ENCODE measurements at regions not wholly inside any gene's neighbourhood (a gene's known extent, or its start where the extent isn't known, plus 50 kb on each side); places are given as distances from the start of the nearest gene placed in this dataset.
"Not testable (repeated sequence)": the region's sequence is repeated elsewhere in the genome, so short reads cannot be mapped to it uniquely, and the experiment has no call there.

DNA sequence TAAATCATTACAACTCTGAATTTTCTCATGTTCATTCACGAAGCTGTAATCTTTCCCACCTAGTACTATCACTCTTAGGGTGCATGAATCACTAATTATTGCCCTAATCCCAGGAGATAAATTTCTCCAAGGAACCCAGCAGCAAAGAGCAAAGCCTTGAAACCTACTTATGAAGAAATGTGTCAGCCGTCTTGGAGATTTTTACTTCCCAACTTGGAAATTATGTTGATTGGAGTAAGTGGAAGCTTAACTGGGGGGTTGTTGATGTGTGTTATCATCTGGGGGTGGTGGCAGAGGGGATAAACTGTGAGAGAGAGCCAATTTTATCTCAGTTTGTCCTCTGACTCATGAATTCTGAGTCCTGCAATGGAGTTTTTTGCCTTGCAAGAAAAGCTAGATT is 440.5 kb upstream of the WWC1 start:
- in situ Hi-C loops (cut with MboI; ENCODE audit: low sequenced_read_pairs): no loop called here

DNA sequence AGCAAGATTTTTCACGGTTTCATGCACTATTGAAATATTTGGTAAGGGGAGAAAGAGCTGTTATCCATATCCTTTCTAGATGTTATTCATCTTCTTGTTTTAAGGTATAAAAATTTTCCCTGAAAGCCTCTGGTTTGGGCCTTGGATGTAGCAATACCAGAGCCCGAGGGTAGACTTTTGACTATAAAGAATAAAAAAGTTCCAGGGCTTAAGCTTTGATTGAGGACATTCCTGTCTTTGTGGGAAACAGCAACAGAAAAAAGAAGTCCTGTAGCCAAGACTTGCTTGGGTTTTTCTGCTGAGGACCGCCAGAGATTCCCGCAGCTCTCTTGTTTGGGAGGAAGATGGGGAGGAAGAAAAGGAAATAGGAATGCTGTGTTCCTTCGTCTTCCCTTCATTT is 440.0 kb upstream of the WWC1 start:
- in situ Hi-C loops (cut with MboI; ENCODE audit: low sequenced_read_pairs): no loop called here

DNA sequence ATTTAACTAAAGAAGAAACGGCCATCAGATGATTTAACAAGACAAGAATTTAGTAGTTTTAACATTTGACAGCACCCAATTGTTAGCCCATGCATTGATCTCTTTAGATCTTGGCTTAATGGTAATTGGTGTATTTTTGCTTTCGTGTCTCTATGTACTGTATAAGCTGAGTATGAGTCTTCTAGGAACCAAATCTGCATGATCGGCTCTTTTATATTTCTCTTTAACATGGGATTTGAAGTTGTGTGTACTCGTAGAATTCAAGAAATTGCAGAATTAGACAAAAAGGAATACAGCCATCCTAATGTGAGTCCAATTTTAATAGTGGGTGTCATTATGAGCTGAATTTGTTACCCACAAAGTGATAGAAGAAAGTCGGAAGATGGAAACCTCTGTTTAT is 438.9 kb upstream of the WWC1 start:
- in situ Hi-C loops (cut with MboI; ENCODE audit: low sequenced_read_pairs): no loop called here

DNA sequence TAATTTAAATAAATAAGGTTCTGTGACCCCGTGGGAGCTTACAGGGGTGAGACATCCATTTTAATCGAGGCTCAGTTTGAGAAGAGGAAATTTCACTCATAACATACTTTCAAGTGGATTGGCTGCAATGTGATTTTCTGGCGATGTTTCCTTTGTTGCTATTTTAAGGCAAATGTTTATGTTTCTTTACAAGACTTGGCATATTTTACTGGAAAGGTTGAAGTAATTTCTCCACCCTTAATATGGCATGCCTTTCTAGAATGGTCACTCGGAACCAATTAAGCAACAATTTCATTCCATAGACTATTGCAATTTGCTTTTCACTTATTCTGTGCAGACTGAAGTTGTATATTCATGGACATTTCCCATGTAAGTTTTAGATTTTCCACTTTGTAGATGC is 438.0 kb upstream of the WWC1 start:
- in situ Hi-C loops (cut with MboI; ENCODE audit: low sequenced_read_pairs): no loop called here

DNA sequence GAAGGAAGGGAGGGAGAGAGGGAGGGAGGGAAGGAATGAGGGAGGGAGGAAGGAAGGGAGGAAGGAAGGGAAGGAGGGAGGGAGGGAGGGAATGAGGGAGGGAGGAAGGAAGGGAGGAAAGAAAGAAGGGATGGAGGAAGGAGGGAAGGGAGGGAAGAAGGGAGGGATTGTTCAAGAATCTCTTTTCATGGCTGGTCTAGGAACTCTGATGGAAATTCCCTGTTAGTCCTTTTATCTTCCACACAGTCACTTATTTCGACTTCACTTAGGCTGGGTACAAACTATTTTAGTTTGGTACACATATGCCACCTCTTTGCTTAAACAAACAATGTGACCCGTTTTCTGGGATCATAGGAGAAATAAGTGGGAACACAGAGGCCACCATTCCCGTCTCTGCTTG is 435.6 kb upstream of the WWC1 start:
- in situ Hi-C loops (cut with MboI; ENCODE audit: low sequenced_read_pairs): no loop called here

DNA sequence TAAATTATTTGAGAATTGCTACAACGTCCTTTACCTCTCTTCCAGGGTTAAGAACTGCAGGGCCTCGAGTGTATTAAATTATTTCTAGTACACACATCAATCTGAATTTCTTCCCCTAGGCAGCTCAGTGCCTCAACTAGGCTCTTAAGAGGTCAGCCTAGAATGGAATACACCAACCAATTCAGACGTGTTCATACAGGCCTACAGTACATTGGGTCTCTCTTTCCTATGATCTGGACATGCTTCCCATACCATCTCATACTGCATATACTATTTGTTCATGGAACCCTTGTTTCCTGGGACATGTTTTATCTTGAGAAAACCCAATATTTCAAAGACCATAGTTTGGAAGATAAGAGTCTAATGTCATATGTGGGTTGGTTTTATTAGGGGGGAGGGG is 434.1 kb upstream of the WWC1 start:
- in situ Hi-C loops (cut with MboI; ENCODE audit: low sequenced_read_pairs): no loop called here

DNA sequence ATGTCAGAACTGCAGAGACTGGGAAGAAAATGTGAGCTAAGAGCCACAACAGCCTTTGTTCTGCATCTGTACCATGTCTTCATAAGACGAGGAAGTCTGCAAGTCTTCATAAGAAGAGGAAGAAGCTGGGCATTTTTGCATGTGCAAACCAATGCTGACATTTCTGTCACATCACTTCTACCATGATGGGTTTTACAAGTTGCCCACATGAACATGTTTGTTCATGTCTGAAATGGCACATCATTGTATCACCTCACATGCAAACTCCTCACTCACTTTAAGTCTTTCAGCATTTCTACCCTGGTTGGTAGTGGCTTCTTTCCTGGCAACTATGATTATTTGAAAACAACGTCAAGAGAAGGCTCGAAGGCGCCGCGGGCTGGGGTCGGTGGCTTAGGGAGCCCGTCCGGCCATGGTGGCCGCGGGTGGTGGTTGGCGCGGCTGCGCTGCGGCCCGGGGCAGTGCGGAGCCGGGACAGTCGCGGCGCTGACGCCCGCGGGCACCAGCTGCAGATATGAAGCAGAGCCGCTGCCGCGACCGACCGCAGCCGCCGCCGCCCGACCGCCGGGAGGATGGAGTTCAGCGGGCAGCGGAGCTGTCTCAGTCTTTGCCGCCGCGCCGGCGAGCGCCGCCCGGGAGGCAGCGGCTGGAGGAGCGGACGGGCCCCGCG is 433.1 kb upstream of the WWC1 start:
- in situ Hi-C loops (cut with MboI; ENCODE audit: low sequenced_read_pairs): not testable (repeated sequence)

DNA sequence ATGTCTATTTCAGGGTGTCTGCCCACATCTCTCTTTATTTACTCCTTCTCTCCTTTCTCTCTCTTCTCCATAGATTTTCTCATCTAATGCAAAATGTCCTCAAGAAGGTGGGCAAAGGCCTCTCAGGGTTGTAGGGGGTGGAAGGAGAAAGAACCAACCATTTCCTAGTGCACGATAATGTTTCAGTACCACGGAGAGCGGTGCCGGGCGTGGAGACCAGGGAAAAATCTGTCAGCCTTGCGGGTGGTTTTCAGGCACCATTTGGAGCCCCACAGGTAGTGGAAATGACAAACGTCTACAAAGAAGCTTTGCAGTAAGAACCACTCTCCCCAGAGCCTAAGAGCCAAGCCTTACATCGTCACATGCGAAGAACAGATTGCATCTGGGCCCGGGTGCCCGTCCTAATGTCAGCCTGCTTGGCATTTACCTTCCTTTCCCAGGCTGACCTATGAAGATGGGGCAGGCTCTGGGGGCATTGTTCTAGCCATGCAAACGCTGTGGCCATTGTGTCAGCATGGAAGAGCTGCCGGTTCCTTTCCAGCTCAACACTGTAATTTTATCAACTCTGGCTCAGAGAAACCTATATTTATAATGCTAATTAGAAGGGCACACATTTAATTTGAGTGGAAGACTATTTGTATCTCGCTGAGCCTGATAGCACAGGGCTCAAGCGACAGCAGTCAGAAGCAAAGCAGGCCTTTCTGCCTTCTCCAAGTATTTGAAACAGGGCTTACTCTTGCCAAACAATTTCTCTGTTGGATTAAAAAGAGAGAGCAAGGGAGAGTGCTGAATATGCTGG is 430.1 kb upstream of the WWC1 start:
- in situ Hi-C loops (cut with MboI; ENCODE audit: low sequenced_read_pairs): no loop called here

DNA sequence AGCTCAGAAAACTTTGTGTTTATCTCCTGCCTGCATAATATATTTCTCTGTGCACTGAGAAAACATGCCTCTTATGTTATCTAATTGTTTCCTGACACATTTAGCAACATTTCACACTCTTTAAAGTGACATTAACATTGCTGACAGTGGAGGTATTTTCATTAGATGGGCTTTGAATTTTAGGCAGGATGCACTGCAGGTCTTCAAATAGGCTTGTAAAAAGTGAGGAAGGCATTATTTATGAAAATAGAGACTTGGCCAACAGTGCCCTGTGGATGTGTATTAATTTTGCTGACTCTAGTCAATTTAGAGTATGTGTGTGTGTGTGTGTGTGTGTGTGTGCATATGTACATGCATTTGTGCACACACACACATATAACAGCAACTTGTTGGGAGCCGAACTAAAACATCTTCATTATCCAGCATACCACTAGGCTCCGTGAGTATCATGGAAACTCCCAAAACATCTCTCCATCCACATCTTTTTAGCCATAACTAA is 429.5 kb upstream of the WWC1 start:
- in situ Hi-C loops (cut with MboI; ENCODE audit: low sequenced_read_pairs): no loop called here

DNA sequence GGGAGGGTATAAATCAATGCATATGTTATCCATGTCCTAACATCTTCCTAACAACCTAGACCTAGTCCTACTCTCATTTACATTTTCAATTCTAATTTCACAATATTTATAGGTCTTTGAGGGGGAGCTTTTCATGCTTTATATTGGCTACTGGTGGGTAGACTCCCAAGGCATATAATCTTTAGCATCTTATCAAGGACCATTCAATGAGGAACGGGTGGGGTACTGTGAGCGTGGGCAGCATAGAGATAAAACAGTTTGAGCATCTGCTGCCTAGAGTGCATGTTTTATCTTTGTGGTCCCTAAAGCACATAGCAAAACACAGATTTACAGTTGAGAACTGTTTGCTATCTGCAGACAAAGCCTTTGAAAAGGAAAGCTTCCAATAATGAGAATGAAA is 427.6 kb upstream of the WWC1 start:
- in situ Hi-C loops (cut with MboI; ENCODE audit: low sequenced_read_pairs): no loop called here

DNA sequence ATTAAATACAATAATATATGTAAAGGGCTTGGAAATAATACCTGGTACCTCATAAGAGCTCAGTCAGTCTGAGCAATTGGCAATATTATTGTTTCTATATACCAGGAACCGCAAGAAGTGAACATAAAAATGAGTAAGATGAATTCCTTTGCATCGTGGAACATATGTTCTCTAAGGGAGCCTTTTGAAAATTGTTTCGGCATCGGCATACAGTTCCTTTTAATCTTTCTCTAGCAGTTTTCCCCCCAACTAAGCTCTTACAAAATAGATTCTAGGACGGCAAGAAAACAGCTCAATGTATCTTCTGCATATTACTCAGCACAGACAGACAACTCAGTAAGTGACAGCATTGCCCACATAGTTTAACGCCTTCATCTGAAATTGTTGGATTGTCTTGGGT is 426.6 kb upstream of the WWC1 start:
- in situ Hi-C loops (cut with MboI; ENCODE audit: low sequenced_read_pairs): no loop called here

DNA sequence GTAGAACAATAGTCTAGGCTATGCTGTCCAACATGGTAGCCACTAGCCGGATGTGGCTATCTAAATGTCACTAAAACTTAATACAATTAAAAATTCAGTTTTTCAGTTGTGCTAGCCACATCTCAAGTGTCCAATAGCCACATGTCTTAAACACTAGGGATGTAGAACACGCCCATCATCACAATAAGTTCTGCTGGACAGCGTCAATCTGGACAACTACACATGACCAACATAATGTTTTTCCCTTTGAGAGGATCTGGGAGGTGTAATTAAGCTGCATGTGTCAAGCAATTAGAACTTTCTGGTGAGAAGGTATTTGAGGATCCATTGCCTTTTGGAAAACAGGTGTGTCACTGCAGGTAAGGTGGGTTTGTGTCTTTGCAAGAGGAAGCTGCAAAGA is 424.6 kb upstream of the WWC1 start:
- in situ Hi-C loops (cut with MboI; ENCODE audit: low sequenced_read_pairs): no loop called here

DNA sequence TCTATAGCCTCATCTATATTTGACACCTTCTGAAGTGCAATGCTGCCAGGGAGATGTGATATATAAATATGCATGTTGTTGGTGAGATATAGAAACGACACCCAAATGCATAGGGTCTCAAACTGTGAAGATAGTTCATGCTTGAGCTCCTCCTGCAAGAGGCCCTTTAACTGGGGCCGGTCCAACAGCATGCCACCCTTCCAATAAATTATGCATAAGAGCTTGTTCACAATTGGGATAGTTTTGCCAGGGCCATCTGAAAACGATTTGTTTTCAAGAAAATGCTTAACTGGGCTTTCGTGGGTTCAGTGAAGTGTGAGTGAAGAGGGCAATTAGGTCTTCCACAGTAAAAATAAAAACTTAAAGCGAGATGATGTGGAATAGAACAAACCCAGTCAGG is 424.2 kb upstream of the WWC1 start:
- in situ Hi-C loops (cut with MboI; ENCODE audit: low sequenced_read_pairs): no loop called here

DNA sequence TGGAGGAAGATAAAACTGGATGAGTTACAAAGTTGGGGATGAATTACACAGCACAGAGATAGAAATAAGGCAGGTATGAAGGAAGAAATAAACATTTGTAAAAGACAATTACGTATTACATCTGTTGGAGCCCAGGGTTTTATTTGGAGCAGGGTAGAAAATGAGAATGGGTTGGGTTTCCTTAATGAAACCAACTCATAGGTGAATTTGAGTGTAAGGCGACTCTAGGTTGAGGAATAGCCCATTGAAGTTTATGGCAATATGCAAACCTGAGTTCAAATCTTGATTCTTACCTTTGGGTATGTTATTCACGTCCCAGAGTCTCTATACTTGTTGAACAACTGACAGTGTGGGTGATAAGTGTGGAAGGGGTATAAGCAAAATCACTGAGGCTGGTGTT is 422.3 kb upstream of the WWC1 start:
- in situ Hi-C loops (cut with MboI; ENCODE audit: low sequenced_read_pairs): no loop called here

DNA sequence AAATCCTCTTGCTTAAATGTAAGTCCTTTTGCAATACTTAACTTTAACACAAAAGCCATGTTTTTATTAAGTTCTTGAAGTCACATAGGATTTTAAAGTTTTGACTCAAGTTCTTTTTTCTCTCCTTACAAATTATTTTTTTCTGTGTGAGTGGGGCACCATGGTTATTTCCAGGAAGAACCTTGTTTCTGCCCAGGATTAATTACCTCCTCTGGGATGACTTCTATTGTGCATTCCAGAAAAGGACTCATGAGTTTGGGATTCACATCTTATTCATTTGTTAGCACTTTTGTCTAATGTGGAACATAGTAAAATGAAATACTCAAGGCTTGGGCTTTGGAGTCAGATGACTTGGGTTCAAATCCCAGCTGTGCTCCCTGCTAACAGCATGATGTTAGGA is 421.4 kb upstream of the WWC1 start:
- in situ Hi-C loops (cut with MboI; ENCODE audit: low sequenced_read_pairs): no loop called here

DNA sequence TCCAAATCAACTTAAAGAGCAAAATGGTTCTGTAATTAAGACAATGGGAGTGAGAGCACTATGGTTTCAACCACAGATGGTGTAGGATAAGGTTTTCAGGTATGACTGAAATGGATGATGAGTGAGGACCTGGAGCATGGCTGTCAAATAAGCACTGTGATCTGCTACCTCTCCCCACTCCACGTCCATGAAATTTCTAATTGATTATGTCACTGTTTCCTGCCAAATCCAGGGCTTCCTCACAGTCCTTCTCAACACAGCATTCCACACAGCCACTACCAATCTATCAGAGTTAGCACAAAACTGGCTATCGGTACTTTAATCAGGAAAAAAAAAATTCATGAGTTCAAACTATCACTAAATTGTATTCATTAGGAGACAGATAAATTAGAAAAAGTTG is 420.4 kb upstream of the WWC1 start:
- in situ Hi-C loops (cut with MboI; ENCODE audit: low sequenced_read_pairs): no loop called here

DNA sequence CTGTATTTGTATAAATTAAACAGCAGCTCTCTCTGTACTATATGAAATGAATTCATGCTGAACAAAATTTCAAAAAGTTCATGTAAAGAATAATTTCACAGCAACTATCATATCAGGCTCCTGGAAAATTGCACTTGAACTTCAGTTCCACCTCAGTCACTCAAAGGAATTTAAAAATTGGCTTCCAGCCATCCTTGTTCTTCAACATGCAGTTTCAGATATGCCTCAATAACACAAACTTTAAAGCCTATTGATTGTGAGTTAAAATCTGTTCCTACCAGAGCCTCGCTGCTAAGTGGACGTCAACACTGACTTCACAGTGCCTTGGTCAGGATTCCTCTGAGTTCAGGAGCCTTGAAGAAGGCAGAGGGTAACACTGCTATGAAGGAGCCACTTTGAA is 418.7 kb upstream of the WWC1 start:
- in situ Hi-C loops (cut with MboI; ENCODE audit: low sequenced_read_pairs): no loop called here

DNA sequence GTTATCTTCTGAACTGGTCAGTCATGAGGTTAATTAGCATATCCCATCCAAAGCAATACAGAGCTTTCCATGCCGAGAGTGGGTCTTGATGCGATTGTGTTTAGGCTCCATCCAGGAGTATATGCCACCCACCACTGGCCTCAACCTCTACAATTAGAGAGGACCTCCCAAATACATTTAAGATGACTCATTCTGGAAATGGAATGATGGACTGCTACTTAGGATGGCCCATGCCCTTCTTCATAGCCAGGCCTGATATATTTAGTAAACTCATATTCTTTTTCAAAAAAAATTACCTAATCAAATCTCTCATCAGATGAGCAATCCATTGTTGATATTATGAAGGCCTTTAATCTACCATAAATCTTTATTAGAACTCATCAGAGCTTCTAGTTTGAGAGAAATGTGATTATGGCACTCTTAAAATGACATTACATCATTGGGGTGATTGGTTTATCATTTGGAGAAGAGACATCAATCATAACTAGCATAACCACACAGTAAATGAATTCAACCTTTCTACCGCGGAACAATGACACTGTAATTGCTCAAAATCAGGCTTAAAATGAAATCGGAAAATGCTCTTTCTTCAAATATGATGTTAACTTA is 414.2 kb upstream of the WWC1 start:
- in situ Hi-C loops (cut with MboI; ENCODE audit: low sequenced_read_pairs): no loop called here

DNA sequence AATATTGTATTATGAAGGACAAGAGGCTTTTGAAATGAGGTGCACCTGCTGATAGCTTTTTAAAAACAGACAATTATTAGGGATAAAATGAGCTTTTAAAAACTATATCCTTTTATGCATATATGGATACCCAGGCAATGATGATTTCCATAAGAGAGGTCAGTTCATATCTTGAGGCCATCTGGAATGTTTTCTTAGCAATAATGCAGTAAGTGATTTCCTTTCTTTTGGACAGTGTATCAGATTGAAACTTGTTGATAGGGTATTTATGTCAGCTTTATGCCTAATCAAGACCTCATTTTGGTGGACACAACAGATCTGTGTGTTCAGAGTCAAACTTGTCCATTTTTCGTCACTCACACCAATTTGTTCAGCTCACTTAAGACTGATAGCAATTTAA is 413.5 kb upstream of the WWC1 start:
- in situ Hi-C loops (cut with MboI; ENCODE audit: low sequenced_read_pairs): no loop called here

DNA sequence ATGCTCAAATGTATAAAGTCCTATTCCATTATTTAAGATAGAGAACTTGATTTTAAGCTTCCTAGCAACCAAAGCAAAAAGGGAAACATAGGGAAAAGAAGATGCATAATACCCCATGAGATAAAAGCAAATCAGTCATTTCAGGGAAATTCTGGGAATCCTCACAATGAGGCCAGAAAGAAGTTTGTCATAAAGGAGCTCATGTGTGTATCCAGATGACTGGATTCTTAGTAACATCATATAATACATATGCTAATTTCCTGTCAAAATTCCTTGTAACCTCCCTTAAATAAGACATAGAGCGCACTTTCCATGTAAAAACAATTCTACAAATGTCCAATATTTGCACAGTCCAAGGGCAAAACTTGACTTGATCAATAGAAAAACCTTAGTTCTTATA is 411.0 kb upstream of the WWC1 start:
- in situ Hi-C loops (cut with MboI; ENCODE audit: low sequenced_read_pairs): no loop called here

DNA sequence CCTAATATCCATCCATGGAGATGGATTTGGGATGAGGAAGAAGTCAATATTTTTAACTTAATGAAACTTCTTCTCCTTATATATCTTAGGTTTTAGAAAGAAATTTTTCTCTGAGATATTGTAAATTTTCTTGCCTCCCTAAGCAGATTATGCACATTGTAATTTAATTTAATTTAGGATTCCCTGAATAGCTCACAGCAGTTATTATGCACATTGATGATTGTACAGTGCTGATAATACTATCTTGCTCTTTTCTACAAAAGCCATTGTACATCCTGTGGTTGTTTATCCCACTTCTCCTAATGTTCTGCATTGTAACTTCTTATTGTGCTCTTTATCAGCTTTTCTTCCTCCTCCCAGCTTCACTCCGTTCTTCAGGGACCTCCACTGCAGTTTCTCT is 410.4 kb upstream of the WWC1 start:
- in situ Hi-C loops (cut with MboI; ENCODE audit: low sequenced_read_pairs): no loop called here

DNA sequence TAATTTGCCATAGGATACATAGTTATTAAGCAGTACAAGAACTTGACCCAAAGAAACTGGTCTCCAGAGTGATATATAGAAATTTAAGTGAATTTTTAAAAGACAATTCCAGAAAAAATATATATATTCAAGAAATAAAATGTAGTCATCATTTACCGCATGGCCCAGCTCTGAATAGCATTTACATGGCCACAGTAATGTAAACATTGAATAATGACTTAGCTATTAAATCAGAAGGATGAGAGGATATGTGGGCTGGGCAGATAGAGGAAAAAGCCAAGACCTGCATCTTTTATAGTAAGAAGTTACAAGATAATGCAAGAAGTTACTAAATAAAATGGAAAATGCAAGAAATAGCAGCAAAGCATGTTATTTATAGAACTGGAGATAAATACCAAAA is 405.2 kb upstream of the WWC1 start:
- in situ Hi-C loops (cut with MboI; ENCODE audit: low sequenced_read_pairs): no loop called here
